IMR-90 (cell line): ENCODE measurements at regions not wholly inside any gene's neighbourhood (a gene's known extent, or its start where the extent isn't known, plus 50 kb on each side); places are given as distances from the start of the nearest gene placed in this dataset.

ENCODE experiments used
- ATAC-seq: fragments of 200-7000 bp; cut with Tn5 transposase; 2 replicates; pipeline ENCODE4 v1.9.1; 2020; ENCODE audit warnings: low read depth, mild to moderate bottlenecking, moderate library complexity
- BruUV-seq: library from RNA; stranded (reverse); fragments of 400-500 nt; replicated peaks from 2 replicates; lab custom pipeline; 2021; lab: Mats Ljungman, UMichigan
- CTCF ChIA-PET: fragments of 300-600 bp; formaldehyde crosslinking; extraction: SDS; loops from one replicate; lab custom pipeline; 2021; ENCODE audit warnings: antibody characterized with exemption; lab: Yijun Ruan, JAX
- POLR2A ChIA-PET: fragments of 300-600 bp; sonication (Branson Sonifier 250); formaldehyde crosslinking; loops from one replicate; lab custom pipeline; 2022; ENCODE audit warnings: antibody characterized with exemption; ENCODE audit not compliant: unreplicated experiment; lab: Charles Lee
- DNase-seq: peaks from one replicate; pipeline ENCODE4 v3.0.0; 2013
- H2AFZ ChIP-seq: replicated peaks from 2 replicates; pipeline ENCODE3; 2013; ENCODE audit warnings: low read length, mild to moderate bottlenecking; ENCODE audit not compliant: poor library complexity
- H2AK5ac ChIP-seq: 2 replicates; pipeline ENCODE4 v1.6.1; 2013; ENCODE audit warnings: low read depth, low read length, inconsistent platforms
- H2AK9ac ChIP-seq: replicated peaks from 2 replicates; pipeline ENCODE3; 2013; ENCODE audit warnings: mild to moderate bottlenecking, low read depth, low read length, moderate library complexity; ENCODE audit not compliant: poor library complexity
- H2BK120ac ChIP-seq: 2 replicates; pipeline ENCODE4 v1.6.1; 2013; ENCODE audit warnings: low read depth, low read length, inconsistent platforms
- H2BK15ac ChIP-seq: 3 replicates; pipeline ENCODE4 v1.6.1; 2013; ENCODE audit warnings: low read depth, low read length, inconsistent platforms
- H2BK20ac ChIP-seq: 2 replicates; pipeline ENCODE4 v1.6.1; 2013; ENCODE audit warnings: low read depth, mild to moderate bottlenecking, inconsistent platforms, low read length, moderate library complexity
- H2BK5ac ChIP-seq: 2 replicates; pipeline ENCODE4 v1.6.1; 2013; ENCODE audit warnings: mild to moderate bottlenecking, low read depth, low read length, inconsistent platforms; ENCODE audit not compliant: poor library complexity, severe bottlenecking
- H3K14ac ChIP-seq: replicated peaks from 2 replicates; pipeline ENCODE4 v1.6.1; 2013; ENCODE audit warnings: low read depth, low read length, inconsistent platforms
- H3K18ac ChIP-seq: 2 replicates; pipeline ENCODE4 v1.6.1; 2013; ENCODE audit warnings: low read depth, low read length, control low read depth
- H3K23ac ChIP-seq: 2 replicates; pipeline ENCODE4 v1.6.1; 2013; ENCODE audit warnings: low read depth, low read length, inconsistent platforms
- H3K27ac ChIP-seq: 2 replicates; pipeline ENCODE4 v1.5.1; 2013; ENCODE audit warnings: mild to moderate bottlenecking, control low read depth, low read length; ENCODE audit not compliant: insufficient read depth
- H3K27me3 ChIP-seq: 2 replicates; pipeline ENCODE4 v1.6.1; 2013; ENCODE audit warnings: low read length; ENCODE audit not compliant: control insufficient read depth, insufficient read depth
- H3K36me3 ChIP-seq: 2 replicates; pipeline ENCODE4 v1.6.1; 2013; ENCODE audit warnings: low read length, mixed read lengths; ENCODE audit not compliant: control insufficient read depth, insufficient read depth
- H3K4ac ChIP-seq: 2 replicates; pipeline ENCODE4 v1.6.1; 2013; ENCODE audit warnings: low read depth, low read length, inconsistent platforms
- H3K4me1 ChIP-seq: 2 replicates; pipeline ENCODE4 v1.6.1; 2013; ENCODE audit warnings: low read length, mixed read lengths; ENCODE audit not compliant: control insufficient read depth, insufficient read depth
- H3K4me2 ChIP-seq: 2 replicates; pipeline ENCODE4 v1.6.1; 2013; ENCODE audit warnings: low read depth, mild to moderate bottlenecking, control low read depth, low read length, moderate library complexity
- H3K4me3 ChIP-seq: 2 replicates; pipeline ENCODE4 v1.5.1; 2013; ENCODE audit warnings: low read depth, mild to moderate bottlenecking, control low read depth, low read length, moderate library complexity; ENCODE audit not compliant: insufficient read depth
- H3K56ac ChIP-seq: 2 replicates; pipeline ENCODE4 v1.6.1; 2013; ENCODE audit warnings: low read length, inconsistent platforms; ENCODE audit not compliant: insufficient read depth; ENCODE audit errors: extremely low read depth
- H3K79me1 ChIP-seq, 2 experiments: 2 replicates each; pipeline ENCODE4 v1.6.1; 2013; ENCODE audit warnings: low read length in 2 of 2, inconsistent platforms in 1 of 2, low read depth in 1 of 2
- H3K9ac ChIP-seq: 2 replicates; pipeline ENCODE4 v1.6.1; 2013; ENCODE audit warnings: low read depth, low read length, control low read depth
- H3K9me1 ChIP-seq: 2 replicates; pipeline ENCODE4 v1.6.1; 2013; ENCODE audit warnings: low read length, inconsistent platforms; ENCODE audit not compliant: insufficient read depth
- H3K9me3 ChIP-seq: 2 replicates; pipeline ENCODE4 v1.6.1; 2013; ENCODE audit warnings: low read length; ENCODE audit not compliant: control insufficient read depth, insufficient read depth
- H4K20me1 ChIP-seq: 2 replicates; pipeline ENCODE4 v1.6.1; 2013; ENCODE audit warnings: low read length, inconsistent platforms; ENCODE audit not compliant: insufficient read depth
- H4K5ac ChIP-seq: 2 replicates; pipeline ENCODE4 v1.6.1; 2013; ENCODE audit warnings: mild to moderate bottlenecking, low read depth, low read length, control low read depth
- H4K8ac ChIP-seq, 2 experiments: 2 replicates each; pipeline ENCODE4 v1.6.1; 2013; ENCODE audit warnings: low read depth in 2 of 2, low read length in 2 of 2, control low read depth in 1 of 2, inconsistent platforms in 1 of 2
- H4K91ac ChIP-seq: 2 replicates; pipeline ENCODE4 v1.6.1; 2013; ENCODE audit warnings: low read depth, low read length, inconsistent platforms; ENCODE audit not compliant: insufficient read depth
- BHLHE40 ChIP-seq: fragments of 150-350 bp; IDR thresholded peaks from 2 replicates; pipeline ENCODE4 v1.6.1; 2016; ENCODE audit warnings: mild to moderate bottlenecking, low read depth, low read length
- MAZ ChIP-seq: IDR thresholded peaks from 2 replicates; pipeline ENCODE4 v1.6.1; 2012; ENCODE audit warnings: low read depth, mild to moderate bottlenecking, low read length, improper control_type of control experiment, moderate library complexity, borderline replicate concordance
- NFE2L2 ChIP-seq: fragments of 150-350 bp; IDR thresholded peaks from 2 replicates; pipeline ENCODE4 v1.6.1; 2016; ENCODE audit warnings: low read depth, mild to moderate bottlenecking, low read length
- POLR2A ChIP-seq: IDR thresholded peaks from 2 replicates; pipeline ENCODE4 v1.6.1; 2012; ENCODE audit warnings: mild to moderate bottlenecking, low read depth, low read length
- RFX5 ChIP-seq: IDR thresholded peaks from 2 replicates; pipeline ENCODE4 v1.8.0; 2012; ENCODE audit warnings: low read depth, mild to moderate bottlenecking, low read length, moderate library complexity
- WGBS, 2 experiments: methylation state at CpG; one replicate each; pipeline versions ENCODE4 v1.1.5 to v1.1.7; 2013; ENCODE audit warnings: missing lambda C conversion rate in 2 of 2; ENCODE audit not compliant: insufficient read length in 1 of 2; ENCODE audit errors: extremely low coverage in 2 of 2; 5-methylcytosine and 5-hydroxymethylcytosine counted together
- dilution Hi-C: fragments of 300-500 bp; cut with HindIII; formaldehyde crosslinking; loops from one replicate; pipeline ENCODE4 v1.14.3; 2018; ENCODE audit warnings: low sequenced_read_pairs; ENCODE audit not compliant: unreplicated experiment
- in situ Hi-C: fragments of 300-500 bp; cut with MboI; formaldehyde crosslinking; loops from 3 replicates; pipeline ENCODE4 v1.14.3; 2019; ENCODE audit warnings: low sequenced_read_pairs, inconsistent platforms, mixed read lengths
- intact Hi-C: fragments of 100-400 bp; cut with micrococcal nuclease; formaldehyde crosslinking; loops from 2 replicates; pipeline ENCODE4 v1.10.0; 2022

GRCh38 chr10:90458571-90458970 lies 399.3 kb downstream of the HTR7 start:
- Histone ChIP-seq H2BK5ac (no peak overlapping the region), H3K56ac (no peak overlapping the region), H3K27me3 (no peaks in the 10 kb centered on the region), H3K79me1 (no peaks in the 10 kb centered on the region), H3K36me3 (no peaks in the 10 kb centered on the region), H3K4me1 (no peaks in the 10 kb centered on the region), H4K8ac (no peak overlapping the region), H4K5ac (no peak overlapping the region), H3K4me2 (no peak overlapping the region), H2BK20ac (no peak overlapping the region), H3K9me1 (no peaks in the 10 kb centered on the region), H3K4ac (no peak overlapping the region), H2AFZ (no peak overlapping the region), H3K27ac (no peak overlapping the region), H3K23ac (no peak overlapping the region), H4K20me1 (no peaks in the 10 kb centered on the region), H2BK15ac (no peak overlapping the region), H3K9ac (no peak overlapping the region), H4K91ac (no peak overlapping the region), H3K4me3 (no peak overlapping the region), H2AK9ac (no peak overlapping the region), H3K9me3 (no peaks in the 10 kb centered on the region), H3K14ac (no peak overlapping the region), H2BK120ac (no peak overlapping the region), H3K18ac (no peak overlapping the region), H2AK5ac (no peak overlapping the region)
- in situ Hi-C loops: no loop called here
- dilution Hi-C loops: no loop called here
- BruUV-seq: no TSS peak
- ChIA-PET POLR2A (no interaction called here), CTCF (no interaction called here)
- no CpG with 5 or more reads among the region's 1 CpG for WGBS, 2 experiments
- DNase-seq: no peak
- TF ChIP-seq NFE2L2 (no peak), RFX5 (no peak), MAZ (no peak), POLR2A (no peak), BHLHE40 (no peak)
- no peak for ATAC-seq
- intact Hi-C loops: no loop called here
